ENCODE measurements at regions not wholly inside any gene's neighbourhood (a gene's known extent, or its start where the extent isn't known, plus 50 kb on each side); places are given as distances from the start of the nearest gene placed in this dataset.
"Not testable (repeated sequence)": the region's sequence is repeated elsewhere in the genome, so short reads cannot be mapped to it uniquely, and the experiment has no call there.

DNA sequence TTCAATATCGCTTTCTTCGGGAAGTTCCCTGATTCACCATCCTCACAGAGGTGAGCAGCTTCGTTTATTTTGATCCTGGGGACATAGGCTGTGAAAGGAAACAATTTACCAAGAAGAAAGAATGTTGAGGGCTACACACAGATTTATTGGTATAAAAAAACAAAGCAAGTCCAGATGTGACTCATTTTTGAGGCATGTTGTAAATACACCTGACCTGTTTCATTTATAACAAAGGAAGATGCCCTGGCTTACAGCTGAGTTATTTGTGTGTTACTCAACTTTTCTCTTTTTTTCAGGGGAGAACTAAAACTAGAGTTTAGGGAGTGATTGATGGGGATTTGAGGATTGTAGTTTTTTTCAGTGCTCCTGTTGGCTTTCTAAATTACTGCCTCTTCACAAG lies 489.5 kb downstream of the CBLN4 start:
- no peak for DNase-seq

- no peak for DNase-seq
Observed at GRCh38 chr20:55514531-55514930, 490.8 kb downstream of the CBLN4 start.

DNA sequence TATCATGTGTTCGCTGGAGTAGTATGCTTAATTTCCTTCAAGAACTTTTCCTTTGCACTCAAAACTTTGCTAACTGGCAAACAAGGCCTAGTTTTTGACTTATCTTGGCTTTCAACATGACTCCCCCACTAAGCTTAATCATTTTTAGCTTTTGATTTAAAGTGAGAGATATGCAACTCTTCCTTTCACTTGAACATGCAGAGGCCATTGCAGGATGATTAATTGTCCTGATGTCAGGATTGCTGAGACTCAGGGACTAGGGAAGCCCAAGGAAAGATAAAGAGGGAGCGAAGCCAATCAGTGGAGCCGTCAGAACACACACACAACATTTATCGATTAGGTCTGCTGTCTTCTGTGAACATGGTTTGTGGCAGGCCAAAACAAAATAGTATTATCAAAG lies 491.4 kb downstream of the CBLN4 start:
- no peak for DNase-seq

DNA sequence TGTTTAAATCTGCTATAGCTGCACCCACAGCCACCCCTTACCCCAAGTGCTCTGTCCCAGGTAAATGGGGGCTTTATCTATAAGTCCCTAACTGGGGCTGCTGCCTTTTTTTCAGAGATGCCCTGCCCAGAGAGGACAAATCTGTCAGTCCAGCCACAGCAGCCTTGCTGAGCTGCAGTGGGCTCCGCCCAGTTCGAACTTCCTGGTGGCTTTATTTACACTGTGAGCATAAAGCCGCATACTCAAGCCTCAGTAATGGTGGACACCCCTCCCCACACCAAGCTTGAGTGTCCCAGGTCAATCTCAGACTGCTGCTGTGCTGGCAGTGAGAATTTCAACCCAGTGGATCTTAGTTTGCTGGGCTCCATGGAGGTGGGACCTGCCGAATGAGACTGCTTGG lies 505.2 kb downstream of the CBLN4 start:
- DNase-seq, result no peak

DNA sequence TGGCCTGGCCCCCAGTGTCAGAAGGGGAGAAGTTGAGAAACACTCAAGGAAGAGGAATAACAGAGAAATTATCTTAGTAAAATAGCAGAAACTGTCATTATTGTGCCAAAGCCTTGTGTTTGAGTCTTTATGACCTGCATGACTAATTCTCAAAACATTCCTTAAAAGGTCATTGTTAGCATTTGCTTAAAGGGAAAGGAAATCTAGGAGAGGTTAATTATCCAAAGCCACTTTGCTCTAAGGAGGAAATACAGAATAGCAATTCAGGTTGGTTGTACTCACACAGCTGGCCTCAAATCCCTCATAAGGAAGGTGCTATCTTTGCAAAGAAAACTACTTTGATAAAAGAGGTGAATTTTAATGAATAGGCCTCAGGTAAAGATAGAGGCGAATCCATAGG lies 516.7 kb downstream of the CBLN4 start:
- no peak for DNase-seq

- DNase-seq, result no peak
Observed at GRCh38 chr20:55478724-55479450, 526.4 kb downstream of the CBLN4 start.

GRCh38 chr20:55472704-55473103 lies 532.6 kb downstream of the CBLN4 start:
- no peak for DNase-seq

- DNase-seq, result no peak
Observed at GRCh38 chr20:55471052-55472006, 534.0 kb downstream of the CBLN4 start.

DNA sequence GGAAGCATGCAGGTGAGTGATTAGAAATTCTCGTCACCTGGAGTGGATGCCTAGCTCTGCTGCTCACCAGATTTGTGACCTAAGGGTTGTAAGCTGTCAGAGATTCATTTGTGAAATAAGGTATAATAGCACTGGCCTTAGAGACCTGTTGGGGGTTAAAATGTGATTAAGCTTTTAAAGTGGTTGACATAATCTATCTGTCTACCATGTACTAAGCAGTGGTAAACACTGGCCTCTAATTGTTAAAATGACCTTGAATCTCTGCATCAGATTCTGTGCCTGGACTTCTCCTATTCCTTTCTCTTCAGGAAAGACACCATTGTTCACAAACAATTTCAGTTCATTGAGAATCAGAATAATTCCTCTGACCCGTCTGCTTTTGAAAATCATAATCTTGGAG lies 536.2 kb downstream of the CBLN4 start:
- no peak for DNase-seq

- no peak for DNase-seq
Observed at GRCh38 chr20:55461519-55461918, 543.8 kb downstream of the CBLN4 start.

- no peak for DNase-seq
Observed at GRCh38 chr20:55456316-55456940, 548.9 kb downstream of the CBLN4 start.

DNA sequence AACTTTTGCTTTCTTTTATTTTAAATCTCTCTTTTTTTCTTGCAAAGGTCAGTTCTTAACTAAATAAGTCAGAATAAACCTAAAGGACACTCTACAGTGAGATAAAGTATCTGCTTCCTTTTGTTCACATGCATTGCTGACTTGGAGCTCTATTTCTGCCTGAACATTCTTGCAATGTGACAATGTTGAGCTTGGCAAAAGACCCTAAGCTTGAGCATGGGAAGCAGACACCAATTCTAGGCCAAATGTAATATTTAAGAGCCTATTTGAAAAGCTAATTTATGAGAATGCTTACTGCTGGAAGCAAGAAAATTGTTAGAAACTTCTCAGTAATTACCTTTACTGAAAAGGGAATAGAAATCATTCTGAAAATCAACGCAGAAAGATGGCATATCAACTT lies 556.2 kb downstream of the CBLN4 start:
- DNase-seq, result no peak

DNA sequence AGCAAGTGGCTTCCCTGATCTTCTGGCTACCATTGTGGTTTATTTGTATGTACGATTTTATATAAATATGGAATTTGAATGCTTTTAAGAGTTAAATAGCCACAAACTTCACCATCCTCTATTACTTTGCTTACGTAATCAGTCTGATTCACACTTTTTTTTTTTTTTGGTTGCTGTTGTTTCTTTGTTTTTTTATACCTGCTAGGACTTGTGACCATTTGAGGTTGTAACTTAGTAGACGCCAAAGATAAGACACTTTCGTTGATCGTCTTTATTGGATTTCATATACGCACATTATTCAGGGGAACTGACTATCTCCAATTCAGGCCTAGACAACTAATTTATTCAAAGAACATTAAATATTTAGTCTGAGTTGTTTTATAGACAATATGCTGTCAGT lies 559.0 kb downstream of the CBLN4 start:
- no peak for DNase-seq

GRCh38 chr20:55439070-55439469 lies 566.2 kb downstream of the CBLN4 start:
- DNase-seq, result no peak

DNA sequence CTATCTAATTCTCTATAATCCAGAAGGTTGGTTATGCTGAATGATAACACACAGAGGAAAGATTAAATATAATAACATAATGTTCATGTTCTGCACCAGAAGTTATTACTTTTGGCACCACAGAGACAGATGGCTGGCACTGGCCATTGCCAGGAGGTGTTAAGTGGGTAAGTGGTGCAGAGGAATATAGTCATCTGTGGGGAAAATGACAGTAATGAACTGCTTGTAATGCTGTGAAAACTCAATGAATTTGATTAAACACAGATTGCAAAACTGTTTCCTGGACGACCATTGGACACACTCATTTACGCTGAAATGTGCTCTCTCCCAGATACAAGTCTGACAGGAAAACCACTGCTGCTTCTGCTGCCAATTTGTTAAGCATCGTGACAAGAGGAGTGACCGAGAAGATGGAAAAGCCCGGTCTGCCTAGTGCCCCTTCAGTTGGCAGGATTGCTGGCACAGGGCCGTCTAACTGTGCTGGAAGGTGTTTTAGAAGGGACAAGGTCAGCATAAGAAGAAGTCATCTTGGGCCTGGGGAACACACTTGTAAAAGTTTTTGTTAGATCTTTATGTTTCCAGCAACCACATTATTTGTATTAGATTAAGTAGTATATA lies 567.4 kb downstream of the CBLN4 start:
- DNase-seq, result no peak

- DNase-seq, result no peak
Observed at GRCh38 chr20:55424968-55425367, 580.4 kb downstream of the CBLN4 start.

DNA sequence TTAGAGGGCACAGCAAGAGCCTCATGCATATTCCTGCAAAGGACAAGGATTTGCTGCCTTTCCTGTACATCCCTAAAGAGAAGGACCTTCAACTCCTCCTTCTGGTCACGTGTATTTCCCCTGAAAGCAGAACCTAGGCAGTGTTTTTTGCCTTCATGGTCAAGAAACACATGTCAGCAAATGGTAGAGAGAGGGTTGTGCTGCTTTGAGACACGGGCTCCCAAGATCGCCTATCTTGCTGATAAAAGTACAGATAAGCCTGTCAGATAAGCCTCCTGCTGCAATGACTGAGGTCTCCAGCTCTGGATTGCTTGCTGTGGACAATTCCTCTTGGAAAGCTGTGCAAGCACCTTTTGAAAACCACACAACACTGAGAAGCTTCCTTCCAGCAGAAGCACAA lies 580.8 kb downstream of the CBLN4 start:
- no peak for DNase-seq

GRCh38 chr20:55417836-55418235 lies 587.5 kb downstream of the CBLN4 start:
- no peak for DNase-seq

- no peak for DNase-seq
Observed at GRCh38 chr20:55415567-55416142, 589.7 kb downstream of the CBLN4 start.

- not testable (repeated sequence) for DNase-seq
Observed at GRCh38 chr20:55412508-55412907, 592.8 kb downstream of the CBLN4 start.

GRCh38 chr20:55406891-55407290 lies 598.4 kb downstream of the CBLN4 start:
- no peak for DNase-seq

- no peak for DNase-seq
Observed at GRCh38 chr20:55394592-55394991, 610.7 kb downstream of the CBLN4 start.

- DNase-seq, result no peak
Observed at GRCh38 chr20:55390791-55391190, 614.5 kb downstream of the CBLN4 start.

All from NCI-H446 (cell line).